Activated CD4-positive, alpha-beta T cell treated with anti-CD3 and anti-CD28 coated beads, Interleukin-2, amount 50 U/mL, for 4 hours (primary cell): ENCODE measurements at regions not wholly inside any gene's neighbourhood (a gene's known extent, or its start where the extent isn't known, plus 50 kb on each side); places are given as distances from the start of the nearest gene placed in this dataset.

Experiments used
- DNase-seq, 2 experiments: peaks; one replicate each; pipeline ENCODE4 v3.0.0-alpha.2; 2020

DNA sequence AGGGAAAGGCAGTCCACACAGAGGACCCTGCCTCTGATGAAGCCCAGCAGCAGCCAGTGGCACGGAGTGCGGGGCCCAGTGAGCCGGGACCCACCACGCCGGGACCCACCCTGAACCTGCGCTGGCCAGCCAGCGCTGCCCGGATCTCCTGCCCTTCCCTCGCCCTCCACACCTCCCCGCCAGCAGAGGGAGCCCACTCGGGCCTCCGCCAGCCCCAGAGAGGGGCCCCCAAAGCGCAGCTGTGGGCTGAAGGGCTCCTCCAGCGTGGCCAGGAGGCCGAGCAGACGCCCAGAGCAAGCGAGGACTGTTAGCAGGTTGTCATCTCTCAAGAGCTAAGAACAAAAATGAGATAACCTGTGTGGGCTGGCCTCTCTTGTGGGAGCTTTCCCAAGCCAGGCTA is 81.3 kb upstream of the ATP10A start:
- no peak for DNase-seq

DNA sequence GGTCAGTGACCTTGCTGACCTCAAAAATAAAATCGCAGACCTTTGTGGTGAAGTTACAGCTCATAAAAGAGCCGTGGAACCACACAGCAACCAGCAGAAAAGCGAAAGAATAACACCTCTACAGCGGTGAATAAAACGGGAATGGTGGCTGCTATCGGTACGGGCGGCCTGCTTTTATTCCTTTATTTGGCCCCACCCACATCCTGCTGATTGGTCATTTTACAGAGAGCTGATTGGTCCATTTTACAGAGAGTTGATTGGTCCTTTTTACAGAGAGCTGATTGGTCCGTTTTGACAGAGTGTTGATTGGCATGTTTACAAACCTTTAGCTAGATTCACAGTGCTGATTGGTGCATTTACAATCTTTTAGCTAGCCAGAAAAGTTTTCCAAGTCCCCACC is 80.7 kb upstream of the ATP10A start:
- no peak for DNase-seq

DNA sequence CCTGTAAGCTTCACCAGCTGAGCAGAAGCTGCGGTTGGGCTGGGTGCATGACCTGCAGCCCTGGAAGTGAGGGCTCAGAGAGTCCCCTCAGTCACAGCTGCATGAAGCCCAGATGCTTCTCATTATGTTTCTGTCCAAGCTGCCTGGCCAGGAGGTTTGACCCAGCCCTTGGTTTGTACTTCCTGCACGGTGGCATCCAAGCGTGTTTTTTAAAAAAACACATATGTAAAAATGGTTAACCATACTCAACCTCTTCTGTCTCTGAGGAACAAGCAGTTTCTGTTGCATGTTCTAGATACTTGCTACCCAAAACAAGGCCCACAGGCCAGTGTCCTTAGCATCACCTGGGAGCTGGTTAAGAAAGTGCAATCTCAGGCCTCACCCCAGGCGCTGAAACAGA is 76.0 kb upstream of the ATP10A start:
- no peak for DNase-seq

DNA sequence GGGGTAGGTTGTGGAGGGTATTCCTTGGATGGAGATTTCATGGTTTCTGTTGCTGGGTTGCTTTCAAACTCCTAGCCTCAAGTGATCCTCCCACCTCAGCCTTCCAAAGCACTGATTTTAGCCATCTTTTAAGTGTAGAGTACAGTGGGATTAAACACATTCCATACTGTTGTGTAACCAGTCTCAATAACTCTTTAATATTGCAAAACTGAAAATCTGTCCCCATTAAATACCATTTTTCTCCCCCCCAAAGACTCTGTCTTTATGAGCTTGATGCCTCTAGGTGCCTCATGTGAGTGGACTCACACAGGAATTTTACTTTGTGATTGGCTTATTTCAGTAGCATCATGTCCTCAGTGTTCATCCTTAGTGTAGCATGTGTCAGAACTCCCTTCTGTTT is 74.7 kb upstream of the ATP10A start:
- DNase-seq, result no peak

DNA sequence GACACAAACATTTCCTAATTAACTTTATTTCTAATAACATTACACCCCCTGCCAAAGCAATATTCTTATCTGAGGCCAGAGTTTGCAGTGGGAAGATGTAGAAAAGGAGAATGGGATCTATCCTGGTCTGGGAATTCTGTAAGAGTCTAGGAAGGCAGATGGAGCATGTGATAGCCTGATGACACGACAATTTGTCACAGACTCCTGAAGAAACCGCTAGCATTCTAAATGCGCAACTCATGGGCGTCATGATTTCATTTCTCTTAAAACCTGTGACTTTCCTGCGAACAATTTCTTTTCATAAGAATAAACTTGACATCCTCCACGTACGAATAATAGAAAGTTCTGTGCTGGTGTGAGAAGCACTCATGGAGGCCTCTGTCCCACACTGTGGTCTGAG is 72.9 kb upstream of the ATP10A start:
- DNase-seq, result no peak

DNA sequence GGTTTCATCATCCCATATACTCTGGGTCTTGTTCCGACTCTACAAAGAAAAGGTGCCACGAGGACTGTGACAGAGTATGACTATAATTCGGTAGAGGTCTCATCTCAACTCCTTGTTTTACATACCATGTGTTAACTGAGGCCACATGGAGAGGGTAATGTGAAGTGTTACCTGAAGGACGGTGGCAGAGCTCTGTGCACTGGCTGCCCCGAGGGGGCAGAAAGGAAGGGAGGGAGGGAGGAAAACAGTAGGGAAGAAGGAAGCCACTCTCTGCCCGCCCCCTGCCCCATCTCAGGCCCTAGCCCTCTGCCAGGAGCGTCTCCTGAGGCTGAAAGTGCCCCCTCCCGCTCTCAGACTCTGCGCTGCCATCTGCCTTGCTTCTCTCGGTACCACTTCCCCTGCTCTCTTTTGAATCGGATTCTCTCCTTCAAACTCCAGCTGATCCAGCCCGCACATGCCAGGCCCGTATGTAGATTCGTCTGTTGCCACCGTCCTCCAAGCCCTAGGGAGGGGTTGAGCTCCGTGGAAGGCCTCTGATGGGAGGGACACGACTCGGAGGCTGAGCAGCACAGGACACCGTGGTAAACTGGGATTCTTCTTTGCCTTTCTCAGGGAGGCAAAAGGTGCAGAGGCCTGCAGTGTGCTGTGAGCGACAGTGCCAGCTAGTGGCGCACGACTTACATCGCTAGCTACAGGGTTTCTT is 70.5 kb upstream of the ATP10A start:
- DNase-seq, result peak; percentile 59 to 65

DNA sequence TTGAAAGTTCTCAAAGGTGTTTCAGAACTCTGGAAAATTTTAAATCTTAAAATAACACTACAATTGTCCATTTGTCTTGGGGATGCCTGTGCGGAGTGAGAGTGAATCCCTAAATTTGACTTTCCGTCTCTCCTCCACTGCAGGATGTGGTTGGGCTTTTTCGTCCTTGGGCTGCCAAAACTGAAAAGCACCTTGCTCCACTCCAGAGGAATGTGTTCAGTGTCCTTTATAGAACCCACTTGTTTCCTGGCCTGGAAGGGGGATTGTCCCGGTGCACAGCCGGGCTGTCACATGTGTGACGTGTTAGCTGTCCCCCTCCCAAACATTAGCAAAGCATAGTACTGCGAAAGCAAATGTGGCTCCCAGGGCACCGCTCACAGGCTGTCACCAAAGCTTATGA is 69.6 kb upstream of the ATP10A start:
- no peak for DNase-seq

DNA sequence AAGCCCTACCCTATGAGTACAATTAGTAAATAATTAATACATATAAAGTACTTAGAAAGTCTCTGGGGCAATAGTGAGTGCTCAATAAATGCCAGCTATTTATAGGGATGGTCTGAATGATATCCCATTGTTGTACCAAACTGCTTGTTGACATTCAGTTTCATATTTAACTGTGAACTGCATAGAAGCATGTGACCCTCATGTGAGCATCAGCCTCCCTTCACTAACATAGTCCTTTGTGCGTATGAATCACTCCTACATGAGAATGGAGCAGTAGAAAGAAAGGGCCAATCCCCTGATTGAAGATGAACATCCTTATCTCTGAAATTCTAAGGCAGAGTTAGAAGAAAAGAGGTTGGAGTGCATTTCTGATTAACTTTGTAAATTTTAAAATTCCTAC is 68.7 kb upstream of the ATP10A start:
- no peak for DNase-seq

DNA sequence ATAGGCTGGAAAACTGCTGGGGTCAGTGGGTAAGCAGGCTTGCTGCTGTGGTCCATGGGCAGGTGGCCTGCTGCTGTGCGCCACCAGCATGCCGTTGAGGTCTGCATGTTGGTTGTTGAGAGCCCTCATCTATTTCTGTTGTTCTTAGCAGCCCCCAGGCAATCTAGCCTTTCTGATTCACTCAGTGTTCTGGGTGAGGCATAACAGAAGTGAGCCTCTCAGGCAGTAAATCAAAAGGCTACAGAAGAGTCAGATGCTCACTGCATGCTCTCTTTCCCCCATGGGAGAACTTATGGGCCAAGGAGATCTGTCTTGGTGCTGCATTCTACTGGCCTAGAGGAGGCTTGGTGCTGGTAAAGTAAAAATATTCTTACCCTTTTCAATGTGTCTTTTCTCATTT is 67.8 kb upstream of the ATP10A start:
- no peak for DNase-seq
